HG03139 (cell line): ENCODE measurements at regions not wholly inside any gene's neighbourhood (a gene's known extent, or its start where the extent isn't known, plus 50 kb on each side); places are given as distances from the start of the nearest gene placed in this dataset.
"Not testable (repeated sequence)": the region's sequence is repeated elsewhere in the genome, so short reads cannot be mapped to it uniquely, and the experiment has no call there.

Experiments used
- ATAC-seq: cut with Tn5 transposase; IDR thresholded peaks from one replicate; pipeline ENCODE4 v1.9.1; 2021; ENCODE audit not compliant: unreplicated experiment

GRCh38 chr7:80082213-80082612, 52.4 kb upstream of the GNAI1 start:
- no peak for ATAC-seq

DNA sequence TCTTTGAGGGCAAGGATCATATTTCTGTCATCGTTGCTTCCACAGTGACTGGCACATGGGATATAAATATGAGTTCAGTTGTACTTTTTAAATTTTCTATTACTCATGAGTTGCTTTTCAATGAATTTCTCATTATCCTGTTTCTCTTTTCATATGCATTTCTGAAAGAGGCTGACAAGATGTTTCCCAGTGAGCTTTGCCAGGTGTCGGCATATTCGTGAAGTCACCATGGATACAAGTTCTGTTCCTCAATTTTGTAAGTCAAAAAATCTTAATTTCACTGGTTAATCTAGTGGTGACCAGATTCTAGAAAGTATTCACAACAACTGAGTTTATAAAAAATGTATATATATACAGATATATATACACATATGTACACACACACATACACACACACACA, 55.7 kb upstream of the GNAI1 start:
- ATAC-seq = no peak

GRCh38 chr7:80078159-80078731, 56.4 kb upstream of the GNAI1 start:
- ATAC-seq = no peak

DNA sequence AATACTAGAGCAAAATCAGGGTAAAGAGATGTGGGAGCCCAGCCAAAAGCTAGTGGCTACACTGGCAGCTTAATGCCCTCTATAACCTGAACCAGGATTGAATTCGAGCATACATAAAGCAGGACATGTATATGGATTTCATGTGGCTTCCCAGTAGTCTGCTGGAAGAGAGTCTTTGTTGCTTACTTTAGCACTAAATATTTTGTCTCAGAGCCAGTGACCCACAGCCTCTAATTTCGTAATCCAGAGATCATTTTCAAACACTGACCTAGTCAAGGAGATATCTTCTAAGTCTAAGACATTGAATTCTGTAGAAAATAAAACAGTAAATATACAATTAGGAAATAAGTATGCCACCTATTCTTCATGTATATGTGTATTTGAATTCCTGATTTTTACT, 64.2 kb upstream of the GNAI1 start:
- no peak for ATAC-seq

DNA sequence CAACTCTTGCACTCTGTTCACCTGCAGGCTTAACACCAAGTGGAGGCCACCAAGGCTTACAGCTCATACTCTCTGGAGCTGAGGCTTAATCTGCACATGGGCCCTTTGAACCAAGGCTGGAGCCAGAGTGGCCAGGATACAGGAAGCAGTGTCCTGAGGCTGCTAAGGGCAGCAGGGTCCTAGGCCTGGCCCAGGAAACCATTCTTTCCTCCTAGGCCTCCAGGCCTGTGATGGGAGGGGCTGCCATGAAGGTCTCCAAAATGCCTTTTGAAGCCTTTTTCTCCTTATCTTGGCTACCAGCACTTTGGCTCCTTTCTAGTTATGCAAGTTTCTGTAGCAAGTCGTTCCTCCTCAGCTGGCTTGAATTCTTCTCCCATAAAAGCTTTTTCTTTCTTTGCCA, 68.0 kb upstream of the GNAI1 start:
- ATAC-seq = no peak

DNA sequence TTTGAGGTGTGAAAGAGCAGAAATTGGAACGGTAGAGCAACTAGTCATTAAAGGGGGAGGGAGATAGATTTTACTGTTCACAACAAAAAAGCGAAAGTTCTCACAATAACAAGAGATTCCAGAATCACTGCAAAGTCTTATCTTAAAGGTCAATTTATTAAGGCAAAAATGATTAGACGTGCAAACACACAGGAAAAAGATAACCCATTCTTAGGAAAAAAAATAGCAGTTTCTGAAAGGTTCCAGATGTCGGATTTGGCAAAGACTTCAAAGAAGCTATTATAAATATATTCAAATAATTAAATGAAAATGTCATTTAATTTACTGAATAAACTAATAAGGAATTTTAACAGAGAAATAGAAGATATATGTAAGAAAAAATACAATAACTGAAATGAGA, 70.8 kb upstream of the GNAI1 start:
- ATAC-seq = no peak

DNA sequence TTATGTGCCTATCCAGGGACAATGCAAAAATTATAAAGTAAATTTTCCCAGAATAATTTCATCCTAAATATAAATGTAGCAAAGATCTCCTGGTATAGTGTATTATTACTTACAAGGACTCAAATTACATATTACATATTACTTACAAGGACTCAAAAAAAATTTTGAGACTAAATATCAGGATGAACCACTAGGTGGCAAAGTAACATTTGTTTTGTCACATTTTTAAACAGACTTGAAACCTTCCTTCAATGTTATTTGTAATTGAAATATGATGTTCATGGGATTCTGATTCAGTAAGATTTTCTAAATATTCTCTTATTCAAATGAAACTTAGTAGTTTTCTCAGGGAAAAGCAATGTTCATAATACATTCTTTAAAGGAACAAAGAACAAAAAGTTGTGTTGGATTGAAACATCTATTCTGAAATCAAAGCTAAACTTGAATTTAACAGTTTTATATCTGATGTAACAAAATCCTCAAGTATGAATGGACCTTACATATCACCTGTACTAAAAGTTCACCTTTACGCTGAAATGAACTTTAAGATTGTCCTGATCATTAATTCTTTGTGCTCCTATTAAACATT, 74.3 kb upstream of the GNAI1 start:
- no peak for ATAC-seq

DNA sequence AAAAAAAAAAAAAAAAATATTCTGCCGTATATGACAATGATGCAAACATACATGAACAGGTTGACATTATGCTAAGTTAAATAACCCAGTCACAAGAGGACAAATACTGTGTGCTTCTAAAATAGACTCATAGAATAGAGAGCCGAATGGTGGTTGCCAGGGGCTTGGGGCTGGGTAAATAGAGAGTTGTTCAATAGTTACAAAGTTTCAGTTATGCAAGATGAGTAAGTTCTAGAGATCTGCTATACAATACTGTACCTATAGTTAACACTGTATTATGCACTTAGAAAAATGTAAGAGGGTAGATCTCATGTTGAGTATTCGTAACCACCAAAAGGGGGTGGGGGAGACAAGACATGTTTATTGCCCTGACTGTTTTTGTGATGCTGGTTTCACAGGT, 77.1 kb upstream of the GNAI1 start:
- no peak for ATAC-seq

DNA sequence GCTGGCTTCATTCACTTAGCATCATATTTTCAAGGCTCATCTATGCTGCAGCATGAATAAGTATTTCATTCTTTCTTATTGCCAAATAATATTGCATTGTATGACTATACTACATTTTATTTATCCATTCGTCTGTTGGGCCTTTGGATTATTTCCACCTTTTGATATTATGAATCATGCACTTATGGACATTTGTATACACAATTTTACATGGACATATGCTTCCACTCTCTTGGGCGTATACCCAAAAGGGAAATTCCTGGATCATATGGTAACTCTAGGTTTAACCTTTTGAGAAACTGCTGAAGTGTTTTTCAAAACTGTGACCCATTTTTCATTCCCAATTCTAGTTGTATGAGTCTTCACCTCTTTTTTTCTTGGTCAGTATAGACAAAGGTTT, 80.3 kb upstream of the GNAI1 start:
- ATAC-seq = no peak

- no peak for ATAC-seq
These were observed 81.5 kb upstream of the GNAI1 start for GRCh38 chr7:80053124-80053523.

DNA sequence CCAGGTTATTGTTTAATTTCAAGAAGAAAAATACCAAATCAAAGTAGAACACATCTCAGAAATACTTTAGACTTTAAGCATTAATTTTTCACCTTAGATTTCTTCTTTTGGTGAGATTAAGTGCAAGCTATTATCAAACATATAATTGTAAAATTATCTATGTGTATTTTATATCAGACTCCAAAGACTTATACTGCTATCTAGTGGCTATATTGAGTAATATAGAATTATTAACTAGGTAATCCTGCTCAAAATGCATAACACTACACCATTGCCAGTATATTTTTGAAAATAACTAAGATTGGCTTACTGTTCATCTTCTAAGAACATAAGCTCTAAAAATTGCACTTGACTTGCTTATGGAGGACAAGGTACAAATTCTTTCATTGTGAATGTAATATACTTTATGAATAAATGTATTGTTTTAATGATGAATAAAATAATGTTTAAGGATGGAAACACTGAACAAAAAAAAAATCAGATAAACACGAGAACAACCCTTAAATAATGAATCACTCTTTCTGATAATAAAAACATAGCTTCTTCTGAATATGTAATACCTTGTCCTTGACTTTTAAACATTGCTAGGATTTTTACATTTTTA, 86.7 kb upstream of the GNAI1 start:
- ATAC-seq = no peak

DNA sequence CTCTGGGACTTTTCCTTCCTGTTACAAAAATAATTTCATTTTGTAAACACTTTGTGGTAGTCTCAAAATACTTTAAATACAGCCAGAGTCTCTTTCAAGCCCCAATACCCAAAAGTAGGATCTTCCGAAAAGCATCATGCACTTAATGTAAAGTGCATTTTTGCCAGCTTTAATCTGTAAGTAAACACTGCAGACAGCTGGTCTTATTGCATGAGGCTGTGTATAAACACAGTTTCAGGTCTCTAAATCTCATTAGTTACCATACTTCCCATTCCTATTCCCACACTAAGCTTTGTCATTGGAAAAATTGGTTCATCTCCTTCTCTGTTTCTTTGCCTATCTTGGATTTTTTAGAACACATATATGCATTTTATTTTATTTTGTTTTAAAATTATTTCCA, 87.6 kb upstream of the GNAI1 start:
- ATAC-seq = no peak

DNA sequence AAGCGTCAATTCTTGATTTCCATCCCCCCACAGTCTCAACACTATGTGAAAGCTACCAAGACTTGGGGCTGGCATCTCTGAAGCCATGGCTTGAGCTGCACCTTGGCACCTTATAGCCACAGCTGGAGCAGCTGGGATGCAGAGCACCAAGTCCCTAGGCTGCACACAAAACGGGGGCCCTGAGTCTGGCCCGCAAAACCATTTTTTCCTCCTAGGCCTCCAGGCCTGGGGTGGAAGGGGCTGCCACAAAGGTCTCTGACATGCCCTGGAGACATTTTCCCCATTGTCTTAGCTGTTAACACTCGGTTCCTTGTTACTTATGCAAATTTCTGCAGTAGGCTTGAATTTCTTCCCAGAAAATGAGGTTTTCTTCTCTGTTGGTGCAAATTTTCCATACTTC, 89.8 kb upstream of the GNAI1 start:
- ATAC-seq = no peak

- ATAC-seq = no peak
These were observed 93.9 kb upstream of the GNAI1 start for GRCh38 chr7:80040752-80041151.

DNA sequence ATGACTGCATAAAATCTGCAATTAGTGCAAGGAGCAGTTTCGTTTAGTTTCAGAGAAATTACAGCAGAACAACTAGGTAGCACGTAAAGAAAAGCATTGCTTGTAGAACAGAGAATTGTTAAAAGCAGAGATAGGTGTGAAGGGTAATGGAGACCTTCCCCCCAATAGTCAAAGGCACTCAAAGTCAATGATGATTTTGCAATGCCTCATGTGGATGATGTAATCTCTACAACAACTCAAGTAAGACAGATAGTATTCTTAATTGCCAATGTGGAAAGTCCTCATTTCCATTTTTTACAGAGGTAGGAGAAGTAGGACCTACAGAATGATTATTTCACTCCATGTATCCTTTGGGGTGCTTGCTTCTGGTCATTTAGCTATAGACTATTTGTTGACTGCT, 94.3 kb upstream of the GNAI1 start:
- ATAC-seq = no peak

DNA sequence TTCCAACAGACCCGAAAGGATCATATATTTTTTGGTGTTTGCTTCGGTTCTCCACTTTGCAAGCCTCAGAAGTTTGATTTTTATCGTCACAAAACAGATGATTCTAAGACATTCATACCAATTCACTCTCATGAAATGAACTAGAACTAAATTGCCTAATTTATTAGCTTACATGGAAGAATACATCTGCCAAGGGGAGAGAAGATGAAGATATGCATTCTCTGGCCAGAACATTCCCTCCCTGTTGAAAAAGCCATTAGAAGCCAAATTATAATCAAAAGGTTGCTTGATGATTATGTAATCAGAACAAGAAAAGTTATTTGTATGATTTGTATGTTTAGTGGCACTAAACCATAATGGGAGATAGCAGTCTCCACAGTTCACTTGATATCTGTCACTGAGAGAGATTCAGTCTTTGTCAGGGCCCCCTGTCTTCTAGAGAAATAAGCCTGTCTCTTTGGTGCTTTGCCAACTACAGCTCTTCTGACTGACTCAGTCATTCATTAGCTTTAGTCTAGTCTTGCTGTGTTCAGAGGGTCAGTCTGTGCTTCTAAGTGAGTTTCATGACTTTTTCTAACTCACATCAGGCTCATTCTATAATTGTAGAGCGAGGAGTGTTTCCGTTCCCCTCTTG, 95.3 kb upstream of the GNAI1 start:
- ATAC-seq = no peak

- no peak for ATAC-seq
These were observed 96.9 kb upstream of the GNAI1 start for GRCh38 chr7:80037689-80038088.

DNA sequence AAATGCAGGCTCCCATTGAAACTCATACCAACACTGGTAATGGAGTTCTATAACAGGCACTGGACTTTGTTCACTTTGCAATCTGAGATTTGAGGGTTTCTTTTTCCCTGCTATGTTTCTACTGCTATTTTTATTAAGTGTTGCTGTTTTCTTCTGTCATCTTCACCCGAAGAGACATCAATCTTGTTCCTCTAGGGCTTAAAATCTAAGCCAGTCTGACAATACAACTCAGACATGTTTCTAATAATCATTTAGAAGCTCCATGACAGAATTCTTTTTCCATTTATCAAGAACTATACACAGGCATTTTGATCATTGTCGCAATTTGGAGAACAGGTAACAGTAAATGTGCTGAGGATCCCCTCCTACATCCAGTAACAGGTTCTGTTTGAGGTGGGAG, 98.5 kb upstream of the GNAI1 start:
- no peak for ATAC-seq

- ATAC-seq = no peak
These were observed 105.9 kb upstream of the GNAI1 start for GRCh38 chr7:80028717-80029116.

GRCh38 chr7:80027611-80028173, 106.9 kb upstream of the GNAI1 start:
- ATAC-seq = no peak

DNA sequence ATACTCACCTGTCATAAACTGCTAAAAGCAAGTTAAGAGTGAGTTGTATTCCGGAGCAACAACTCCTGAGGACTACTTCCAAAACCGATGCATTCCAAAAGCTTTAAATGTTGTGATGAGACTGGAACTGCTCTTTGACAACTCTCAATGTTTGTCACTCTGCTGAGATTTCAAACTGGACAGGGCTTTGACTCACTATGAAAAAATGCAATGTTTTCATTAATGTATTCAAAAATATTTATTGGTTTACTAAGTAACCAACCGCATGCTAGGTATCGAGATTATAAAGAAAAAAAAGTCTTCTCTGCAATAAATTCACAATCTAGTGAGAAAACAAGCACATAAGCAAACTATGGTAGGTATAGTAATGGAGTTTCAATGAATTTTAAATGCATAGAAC, 107.9 kb upstream of the GNAI1 start:
- no peak for ATAC-seq

DNA sequence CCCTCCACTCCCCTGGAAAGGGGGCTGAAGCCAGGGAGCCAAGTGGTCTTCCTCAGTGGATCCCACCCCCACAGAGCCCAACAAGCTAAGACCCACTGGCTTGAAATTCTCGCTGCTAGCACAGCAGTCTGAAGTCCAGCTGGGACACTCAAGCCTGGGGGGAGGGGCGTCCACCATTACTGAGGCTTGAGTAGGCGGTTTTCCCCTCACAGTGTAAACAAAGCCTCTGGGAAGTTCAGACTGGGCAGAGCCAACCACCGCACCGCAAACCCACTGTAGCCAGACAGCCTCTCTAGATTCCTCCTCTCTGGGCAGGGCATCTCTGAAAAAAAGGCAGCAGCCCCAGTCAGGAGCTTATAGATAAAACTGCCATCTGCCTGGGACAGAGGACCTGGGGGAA, 114.4 kb upstream of the GNAI1 start:
- not testable (repeated sequence) for ATAC-seq
